Suprapubic skin (tissue), 4 donors: ENCODE measurements at regions not wholly inside any gene's neighbourhood (a gene's known extent, or its start where the extent isn't known, plus 50 kb on each side); places are given as distances from the start of the nearest gene placed in this dataset.

Experiments used
- DNase-seq, 2 donors: peaks; one replicate each; pipeline ENCODE4 v3.0.0-alpha.2; 2019; ENCODE audit warnings: low spot score in 2 of 2
- H3K27ac ChIP-seq: fragments of 200-600 bp; sonication (generic); one replicate; pipeline ENCODE4 v1.5.1; 2019
- H3K27me3 ChIP-seq: fragments of 200-600 bp; sonication (generic); one replicate; pipeline ENCODE4 v1.5.1; 2019
- H3K36me3 ChIP-seq: fragments of 200-600 bp; sonication (generic); one replicate; pipeline ENCODE4 v1.5.1; 2019
- H3K4me1 ChIP-seq: fragments of 200-600 bp; sonication (generic); one replicate; pipeline ENCODE4 v1.5.1; 2019
- H3K4me3 ChIP-seq: fragments of 200-600 bp; sonication (generic); one replicate; pipeline ENCODE4 v1.5.1; 2019; ENCODE audit warnings: mild to moderate bottlenecking
- H3K9me3 ChIP-seq: fragments of 200-600 bp; sonication (generic); one replicate; pipeline ENCODE4 v1.5.1; 2019
- EP300 ChIP-seq: sonication (generic); formaldehyde crosslinking; IDR thresholded peaks from one replicate; pipeline ENCODE4 v1.6.1; 2017; ENCODE audit warnings: antibody characterized with exemption
- POLR2A ChIP-seq, 2 donors: fragments of 450-650 bp; IDR thresholded peaks; one replicate each; pipeline ENCODE4 v1.6.1; 2017; ENCODE audit warnings: antibody characterized with exemption in 2 of 2, mild to moderate bottlenecking in 2 of 2, moderate library complexity in 2 of 2
- POLR2AphosphoS5 ChIP-seq, 3 donors: sonication (generic); formaldehyde crosslinking; IDR thresholded peaks; one replicate each; pipeline ENCODE4 v1.6.1; 2017; ENCODE audit warnings: antibody characterized with exemption in 3 of 3
- WGBS: methylation state at CpG from one replicate; pipeline ENCODE4 v1.1.5; 2018; 5-methylcytosine and 5-hydroxymethylcytosine counted together
- TF ChIP-seq, protein P1 (sequence below), 2 donors: fragments of 200-600 bp in 1 of 2; fragments of 450-650 bp in 1 of 2; sonication (generic) in 1 of 2; IDR thresholded peaks; one replicate each; pipeline ENCODE4 v1.5.1; 2016 to 2019; ENCODE audit warnings: antibody characterized with exemption in 2 of 2, mild to moderate bottlenecking in 1 of 2, moderate library complexity in 1 of 2

DNA sequence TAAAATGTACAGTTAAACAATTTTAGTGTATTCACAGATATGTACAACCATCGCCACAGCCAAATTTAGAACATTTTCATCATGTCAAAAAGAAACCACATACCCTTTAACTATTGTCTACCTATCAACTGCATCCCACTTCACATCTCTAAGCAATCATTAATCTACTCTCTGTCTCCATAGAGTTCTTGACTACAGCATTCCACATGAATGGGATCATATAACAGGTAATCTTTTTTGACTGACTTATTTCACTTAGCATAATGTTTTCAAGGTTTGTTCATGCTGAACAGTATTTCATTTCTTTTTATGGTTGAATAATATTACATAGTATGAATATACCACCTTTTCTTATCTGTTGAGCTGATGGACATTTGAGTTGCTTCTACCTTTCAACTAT lies 281.4 kb upstream of the EDA2R start:
- TF ChIP-seq, protein P1, sequence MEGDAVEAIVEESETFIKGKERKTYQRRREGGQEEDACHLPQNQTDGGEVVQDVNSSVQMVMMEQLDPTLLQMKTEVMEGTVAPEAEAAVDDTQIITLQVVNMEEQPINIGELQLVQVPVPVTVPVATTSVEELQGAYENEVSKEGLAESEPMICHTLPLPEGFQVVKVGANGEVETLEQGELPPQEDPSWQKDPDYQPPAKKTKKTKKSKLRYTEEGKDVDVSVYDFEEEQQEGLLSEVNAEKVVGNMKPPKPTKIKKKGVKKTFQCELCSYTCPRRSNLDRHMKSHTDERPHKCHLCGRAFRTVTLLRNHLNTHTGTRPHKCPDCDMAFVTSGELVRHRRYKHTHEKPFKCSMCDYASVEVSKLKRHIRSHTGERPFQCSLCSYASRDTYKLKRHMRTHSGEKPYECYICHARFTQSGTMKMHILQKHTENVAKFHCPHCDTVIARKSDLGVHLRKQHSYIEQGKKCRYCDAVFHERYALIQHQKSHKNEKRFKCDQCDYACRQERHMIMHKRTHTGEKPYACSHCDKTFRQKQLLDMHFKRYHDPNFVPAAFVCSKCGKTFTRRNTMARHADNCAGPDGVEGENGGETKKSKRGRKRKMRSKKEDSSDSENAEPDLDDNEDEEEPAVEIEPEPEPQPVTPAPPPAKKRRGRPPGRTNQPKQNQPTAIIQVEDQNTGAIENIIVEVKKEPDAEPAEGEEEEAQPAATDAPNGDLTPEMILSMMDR (IDR thresholded peaks at IDR 0.05), result no peak
- TF ChIP-seq POLR2A (IDR thresholded peaks at IDR 0.05) (no peak), POLR2AphosphoS5 (IDR thresholded peaks at IDR 0.05) (no peak), EP300 (no peak)
- H3K27ac ChIP-seq, result no peak overlapping the region

GRCh38 chrX:66919280-66919832 lies 280.5 kb upstream of the EDA2R start:
- Histone ChIP-seq H3K4me1 (no peaks in the 10 kb centered on the region), H3K27ac (no peak overlapping the region), H3K9me3 (no peaks in the 10 kb centered on the region), H3K4me3 (no peak overlapping the region), H3K36me3 (no peaks in the 10 kb centered on the region), H3K27me3 (no peaks in the 10 kb centered on the region)
- no peak for DNase-seq
- no peak for TF ChIP-seq POLR2A (IDR thresholded peaks at IDR 0.05)
- no peak for TF ChIP-seq EP300
- TF ChIP-seq POLR2AphosphoS5 (IDR thresholded peaks at IDR 0.05), result no peak
- TF ChIP-seq, protein P1 (IDR thresholded peaks at IDR 0.05), result no peak
- 37% methylated on average over 4 of the region's 4 CpGs for WGBS

More for the DNA sequence above, 281.4 kb upstream of the EDA2R start:
- DNase-seq, result no peak
- Histone ChIP-seq H3K4me3 (no peak overlapping the region), H3K27me3 (no peaks in the 10 kb centered on the region), H3K9me3 (no peaks in the 10 kb centered on the region), H3K36me3 (no peaks in the 10 kb centered on the region), H3K4me1 (no peaks in the 10 kb centered on the region)
- WGBS, result 88% methylated on average over 1 of the region's 1 CpG

- 43% methylated on average over 1 of the region's 1 CpG for WGBS
- TF ChIP-seq EP300 (no peak), POLR2A (IDR thresholded peaks at IDR 0.05) (no peak), POLR2AphosphoS5 (IDR thresholded peaks at IDR 0.05) (no peak)
- TF ChIP-seq, protein P1 (IDR thresholded peaks at IDR 0.05), result no peak
- no peak for DNase-seq
- no peaks in the 10 kb centered on the region for H3K36me3 ChIP-seq
- H3K4me1 ChIP-seq, result no peaks in the 10 kb centered on the region
- no peak overlapping the region for H3K4me3 ChIP-seq
- no peaks in the 10 kb centered on the region for H3K9me3 ChIP-seq
- no peak overlapping the region for H3K27ac ChIP-seq
- no peaks in the 10 kb centered on the region for H3K27me3 ChIP-seq
These were observed 279.6 kb upstream of the EDA2R start for GRCh38 chrX:66918511-66918910.

DNA sequence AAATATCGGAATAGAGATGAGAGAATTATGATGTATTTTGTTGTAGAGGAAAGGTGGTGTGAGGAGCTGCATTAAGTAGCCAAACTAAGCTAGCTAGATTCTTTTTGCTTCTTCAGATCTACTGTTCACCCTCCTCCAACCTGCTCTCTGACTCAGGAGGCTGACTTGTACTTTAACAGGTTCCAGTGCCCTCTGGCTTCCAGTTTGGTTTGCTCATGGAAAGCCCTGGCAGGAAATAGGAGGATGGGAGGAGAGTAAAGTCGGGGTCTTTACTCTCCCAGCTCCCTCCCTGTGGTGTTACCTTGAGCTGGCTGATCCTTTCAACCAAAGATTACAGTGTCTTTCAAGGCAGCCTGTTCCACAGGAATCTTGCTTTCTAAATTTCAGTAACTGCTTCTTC lies 277.0 kb upstream of the EDA2R start:
- Histone ChIP-seq H3K27ac (no peak overlapping the region), H3K27me3 (no peaks in the 10 kb centered on the region), H3K9me3 (no peaks in the 10 kb centered on the region), H3K4me3 (no peak overlapping the region), H3K4me1 (no peaks in the 10 kb centered on the region), H3K36me3 (no peaks in the 10 kb centered on the region)
- 53% methylated on average over 2 of the region's 2 CpGs for WGBS
- TF ChIP-seq POLR2A (IDR thresholded peaks at IDR 0.05), result no peak
- no peak for TF ChIP-seq POLR2AphosphoS5 (IDR thresholded peaks at IDR 0.05)
- TF ChIP-seq, protein P1 (IDR thresholded peaks at IDR 0.05), result no peak
- no peak for TF ChIP-seq EP300
- DNase-seq, result no peak

DNA sequence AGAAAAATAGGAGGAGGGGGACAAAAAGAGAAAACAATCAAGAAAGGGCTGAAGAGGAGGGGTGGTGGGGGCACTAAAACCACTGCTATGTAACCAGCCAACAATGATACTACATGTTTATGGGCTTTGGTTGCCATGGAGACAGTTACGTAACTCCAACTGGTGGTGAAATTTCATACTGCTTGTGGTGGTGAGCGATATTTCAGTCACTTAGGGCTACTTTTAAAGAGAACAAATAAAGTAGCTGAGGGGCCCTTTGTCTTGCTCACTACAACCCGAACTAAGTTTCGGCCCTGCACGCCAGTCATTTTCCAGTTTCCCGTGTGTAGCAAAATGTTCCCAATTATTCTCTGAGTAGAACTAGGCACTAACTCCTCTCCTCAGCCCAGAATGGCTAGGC lies 275.2 kb upstream of the EDA2R start:
- no peaks in the 10 kb centered on the region for H3K9me3 ChIP-seq
- no peaks in the 10 kb centered on the region for H3K36me3 ChIP-seq
- DNase-seq, result no peak
- H3K4me3 ChIP-seq, result no peak overlapping the region
- no peak overlapping the region for H3K27ac ChIP-seq
- H3K4me1 ChIP-seq, result no peaks in the 10 kb centered on the region
- no peaks in the 10 kb centered on the region for H3K27me3 ChIP-seq
- 62% methylated on average over 6 of the region's 6 CpGs for WGBS
- TF ChIP-seq POLR2AphosphoS5 (IDR thresholded peaks at IDR 0.05), result no peak

DNA sequence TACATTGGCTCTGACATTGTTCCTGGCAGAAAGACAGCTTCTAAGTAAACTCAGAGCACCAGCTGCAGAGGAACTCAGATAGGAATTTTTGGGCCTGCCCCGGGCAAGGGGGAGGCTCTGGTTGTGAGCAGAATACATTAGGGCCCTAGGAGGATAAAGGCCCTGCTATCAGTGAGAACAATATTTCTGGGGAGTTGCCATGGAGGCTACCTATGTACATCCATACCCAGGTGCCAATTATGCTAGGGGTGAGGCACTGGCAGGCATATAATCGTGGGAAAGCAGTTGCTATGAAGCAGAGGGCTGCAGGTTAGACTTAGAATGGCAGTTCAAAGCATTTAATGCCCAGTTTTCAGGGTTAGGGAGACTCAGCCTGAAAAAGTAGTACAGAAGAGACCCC lies 273.5 kb upstream of the EDA2R start:
- H3K9me3 ChIP-seq, result no peaks in the 10 kb centered on the region
- DNase-seq, result no peak
- H3K4me1 ChIP-seq, result no peaks in the 10 kb centered on the region
- no peaks in the 10 kb centered on the region for H3K27me3 ChIP-seq
- TF ChIP-seq, protein P1 (IDR thresholded peaks at IDR 0.05), result no peak
- no peaks in the 10 kb centered on the region for H3K36me3 ChIP-seq
- no peak overlapping the region for H3K27ac ChIP-seq
- H3K4me3 ChIP-seq, result no peak overlapping the region
- WGBS, result 30% methylated on average over 2 of the region's 2 CpGs
